Endothelial cell of umbilical vein (primary cell): ENCODE measurements at regions not wholly inside any gene's neighbourhood (a gene's known extent, or its start where the extent isn't known, plus 50 kb on each side); places are given as distances from the start of the nearest gene placed in this dataset.

ENCODE experiments used
- BruUV-seq: library from RNA; stranded (reverse); fragments of 400-500 nt; replicated peaks from 2 replicates; lab custom pipeline; 2021; lab: Mats Ljungman, UMichigan
- CTCF ChIA-PET: fragments of 300-600, 350-600 bp; sonication (Branson Sonifier 250); formaldehyde crosslinking; loops from one replicate; lab custom pipeline; 2021; ENCODE audit warnings: antibody characterized with exemption, inconsistent platforms; lab: Charles Lee
- POLR2A ChIA-PET: fragments of 300-600, 350-600 bp; sonication (Branson Sonifier 250); formaldehyde crosslinking; loops from one replicate; lab custom pipeline; 2021; ENCODE audit warnings: antibody characterized with exemption, inconsistent platforms; lab: Charles Lee
- DNase-seq: peaks from one replicate; pipeline ENCODE4 v3.0.0-alpha.2; 2011; ENCODE audit warnings: low read depth, low spot score
- FAIRE-seq: peaks from 2 replicates; lab custom pipeline; 2011; peaks lifted over from hg19 to GRCh38; lab: Jason Lieb, UNC
- H2AFZ ChIP-seq: 2 replicates; pipeline ENCODE4 v1.6.0; 2012; ENCODE audit warnings: low read depth, low read length, control low read depth, inconsistent platforms
- H3K27ac ChIP-seq: 2 replicates; pipeline ENCODE4 v1.5.1; 2011; ENCODE audit warnings: low read depth, mild to moderate bottlenecking, control low read depth, low read length, moderate library complexity; ENCODE audit not compliant: insufficient read depth
- H3K27me3 ChIP-seq, 2 experiments: 2 replicates each; pipeline versions ENCODE4 v1.6.0 to v1.6.1; 2011; ENCODE audit warnings: low read length in 2 of 2, mixed read lengths in 1 of 2; ENCODE audit not compliant: control insufficient read depth in 2 of 2, insufficient read depth in 2 of 2
- H3K36me3 ChIP-seq, 2 experiments: 2 replicates in 1 of 2; 3 replicates in 1 of 2; pipeline ENCODE4 v1.5.1; 2011; ENCODE audit warnings: low read length in 2 of 2, mild to moderate bottlenecking in 1 of 2, moderate library complexity in 1 of 2; ENCODE audit not compliant: control insufficient read depth in 2 of 2, insufficient read depth in 2 of 2; ENCODE audit errors: extremely low read depth in 1 of 2
- H3K4me1 ChIP-seq: 3 replicates; pipeline ENCODE4 v1.5.1; 2011; ENCODE audit warnings: mild to moderate bottlenecking, low read length; ENCODE audit not compliant: control insufficient read depth, insufficient read depth; ENCODE audit errors: extremely low read depth
- H3K4me2 ChIP-seq: 2 replicates; pipeline ENCODE4 v1.6.1; 2011; ENCODE audit warnings: low read length, control low read depth, mixed read lengths; ENCODE audit not compliant: insufficient read depth
- H3K4me3 ChIP-seq, 3 experiments: fragments of 200-600 bp in 1 of 3; sonication (generic), shearing (Covaris generic) in 1 of 3; replicated peaks in 1 of 3; 2 replicates each; pipeline ENCODE4 v1.5.1; 2011 to 2016; ENCODE audit warnings: control low read depth in 3 of 3, low read length in 3 of 3, mild to moderate bottlenecking in 2 of 3, inconsistent platforms in 1 of 3, low read depth in 1 of 3, moderate library complexity in 1 of 3; ENCODE audit not compliant: insufficient read depth in 1 of 3
- H3K79me2 ChIP-seq: 2 replicates; pipeline ENCODE4 v1.6.0; 2012; ENCODE audit warnings: low read length, inconsistent platforms; ENCODE audit not compliant: control insufficient read depth, insufficient read depth
- H3K9ac ChIP-seq: replicated peaks from 2 replicates; pipeline ENCODE3; 2011; ENCODE audit warnings: low read length, control low read depth; ENCODE audit not compliant: insufficient read depth; ENCODE audit errors: extremely low read depth
- H3K9me1 ChIP-seq: replicated peaks from 3 replicates; pipeline ENCODE4 v1.6.0; 2011; ENCODE audit warnings: mild to moderate bottlenecking, low read length; ENCODE audit not compliant: control insufficient read depth, insufficient read depth; ENCODE audit errors: extremely low read depth
- H3K9me3 ChIP-seq: replicated peaks from 2 replicates; pipeline ENCODE4 v1.5.1; 2012; ENCODE audit warnings: low read length, inconsistent platforms; ENCODE audit not compliant: control insufficient read depth, insufficient read depth
- H4K20me1 ChIP-seq: replicated peaks from 2 replicates; pipeline ENCODE3; 2011; ENCODE audit warnings: mild to moderate bottlenecking, low read length; ENCODE audit not compliant: control insufficient read depth, insufficient read depth; ENCODE audit errors: extremely low read depth
- CTCF ChIP-seq, 2 donors: IDR thresholded peaks; 1 replicate in 1 of 2; 2 replicates in 1 of 2; pipeline ENCODE4 v1.5.1; 2011; ENCODE audit warnings: low read length in 2 of 2, mild to moderate bottlenecking in 2 of 2, moderate library complexity in 2 of 2, control low read depth in 1 of 2, inconsistent platforms in 1 of 2, low read depth in 1 of 2; ENCODE audit not compliant: insufficient read depth in 1 of 2; ENCODE audit errors: extremely low read depth in 1 of 2
- EZH2 ChIP-seq: IDR thresholded peaks from 2 replicates; pipeline ENCODE4 v1.6.1; 2012; ENCODE audit warnings: borderline replicate concordance, low read depth, mild to moderate bottlenecking, moderate library complexity, low read length, inconsistent platforms; ENCODE audit not compliant: severe bottlenecking
- FOS ChIP-seq: IDR thresholded peaks from 2 replicates; pipeline ENCODE4 v1.6.1; 2011; ENCODE audit warnings: mild to moderate bottlenecking, low read length, moderate library complexity, borderline replicate concordance; ENCODE audit not compliant: insufficient read depth
- GATA2 ChIP-seq: IDR thresholded peaks from 2 replicates; pipeline ENCODE4 v1.7.0; 2011; ENCODE audit warnings: low read depth, mild to moderate bottlenecking, moderate library complexity, mixed read lengths, low read length; ENCODE audit not compliant: insufficient read length, insufficient read depth
- JUN ChIP-seq: IDR thresholded peaks from 2 replicates; pipeline ENCODE4 v1.6.1; 2011; ENCODE audit warnings: borderline replicate concordance, low read depth; ENCODE audit not compliant: insufficient read length, insufficient read depth
- MAX ChIP-seq: IDR thresholded peaks from 2 replicates; pipeline ENCODE4 v1.6.1; 2011; ENCODE audit not compliant: insufficient read depth, insufficient read length
- MYC ChIP-seq: IDR thresholded peaks from one replicate; pipeline ENCODE4 v1.6.1; 2011; ENCODE audit warnings: mild to moderate bottlenecking, low read depth, low read length
- POLR2A ChIP-seq: IDR thresholded peaks from 2 replicates; pipeline ENCODE4 v1.6.1; 2012; ENCODE audit warnings: low read depth, mild to moderate bottlenecking, control low read depth, low read length
- POLR2AphosphoS5 ChIP-seq: IDR thresholded peaks from 2 replicates; pipeline ENCODE4 v1.6.1; 2012; ENCODE audit warnings: low read depth, mild to moderate bottlenecking, control low read depth, low read length, moderate library complexity; ENCODE audit not compliant: insufficient read depth
- dilution Hi-C: fragments of 300-500 bp; cut with MboI; formaldehyde crosslinking; loops from one replicate; pipeline ENCODE4 v1.15.0; 2019; ENCODE audit warnings: low sequenced_read_pairs; ENCODE audit not compliant: extremely low pct_ligation_motif_present
- intact Hi-C: fragments of 100-400 bp; cut with micrococcal nuclease; formaldehyde crosslinking; loops from one replicate; pipeline ENCODE4 v1.10.0; 2022

GRCh38 chr1:58979677-58980076 lies 195.8 kb upstream of the JUN start:
- intact Hi-C loops = no loop called here
- no peak overlapping the region for H3K9ac ChIP-seq
- ChIA-PET CTCF (no interaction called here), POLR2A (no interaction called here)
- no peaks in the 10 kb centered on the region for H3K79me2 ChIP-seq
- no peaks in the 10 kb centered on the region for H3K27me3 ChIP-seq
- H3K4me1 ChIP-seq = no peaks in the 10 kb centered on the region
- H3K36me3 ChIP-seq = no peaks in the 10 kb centered on the region
- no peak overlapping the region for H2AFZ ChIP-seq
- dilution Hi-C loops = no loop called here
- no TSS peak for BruUV-seq
- no peak overlapping the region for H3K4me3 ChIP-seq
- FAIRE-seq = no peak
- TF ChIP-seq POLR2A (no peak), JUN (no peak), FOS (no peak), MYC (no peak), POLR2AphosphoS5 (no peak), GATA2 (no peak), EZH2 (no peak), MAX (no peak)
- no peaks in the 10 kb centered on the region for H4K20me1 ChIP-seq
- DNase-seq = no peak
- no peaks in the 10 kb centered on the region for H3K9me1 ChIP-seq
- H3K27ac ChIP-seq = no peak overlapping the region
- H3K4me2 ChIP-seq = no peak overlapping the region
- no peaks in the 10 kb centered on the region for H3K9me3 ChIP-seq

GRCh38 chr1:58981392-58981791 lies 197.5 kb upstream of the JUN start:
- ChIA-PET CTCF (interaction anchor here (1.1 to 1.2 kb wide), 2 partner anchors 13 to 718 kb away, joined by 3 read pairs; no protein-coding TSS in a partner anchor), POLR2A (no interaction called here)
- intact Hi-C loops = no loop called here
- Histone ChIP-seq H3K9me1 (no peaks in the 10 kb centered on the region), H3K4me2 (no peak overlapping the region), H3K9me3 (no peaks in the 10 kb centered on the region), H3K36me3 (no peaks in the 10 kb centered on the region), H4K20me1 (no peaks in the 10 kb centered on the region), H3K27me3 (no peaks in the 10 kb centered on the region), H3K4me1 (no peaks in the 10 kb centered on the region), H2AFZ (no peak overlapping the region), H3K9ac (no peak overlapping the region), H3K4me3 (no peak overlapping the region), H3K27ac (no peak overlapping the region), H3K79me2 (no peaks in the 10 kb centered on the region)
- no peak for DNase-seq
- TF ChIP-seq CTCF (IDR thresholded peaks at IDR 0.05; ENCODE audit: extremely low read depth in 1 of 2, insufficient read depth in 1 of 2, low read depth in 1 of 2, low read length in 2 of 2) (no peak), EZH2 (no peak), POLR2A (no peak), POLR2AphosphoS5 (no peak), MYC (no peak), MAX (no peak), JUN (no peak), GATA2 (no peak), FOS (no peak)
- dilution Hi-C loops = no loop called here
- BruUV-seq = no TSS peak
- FAIRE-seq = no peak
